GM18907 (cell line): ENCODE measurements at regions not wholly inside any gene's neighbourhood (a gene's known extent, or its start where the extent isn't known, plus 50 kb on each side); places are given as distances from the start of the nearest gene placed in this dataset.
"Not testable (repeated sequence)": the region's sequence is repeated elsewhere in the genome, so short reads cannot be mapped to it uniquely, and the experiment has no call there.

ENCODE experiments used
- ATAC-seq: cut with Tn5 transposase; IDR thresholded peaks from one replicate; pipeline ENCODE4 v1.9.1; 2021; ENCODE audit warnings: mild to moderate bottlenecking, moderate library complexity; ENCODE audit not compliant: unreplicated experiment

GRCh38 chr4:189832528-189832927 lies 108.1 kb upstream of the FRG1 start:
- no peak for ATAC-seq

DNA sequence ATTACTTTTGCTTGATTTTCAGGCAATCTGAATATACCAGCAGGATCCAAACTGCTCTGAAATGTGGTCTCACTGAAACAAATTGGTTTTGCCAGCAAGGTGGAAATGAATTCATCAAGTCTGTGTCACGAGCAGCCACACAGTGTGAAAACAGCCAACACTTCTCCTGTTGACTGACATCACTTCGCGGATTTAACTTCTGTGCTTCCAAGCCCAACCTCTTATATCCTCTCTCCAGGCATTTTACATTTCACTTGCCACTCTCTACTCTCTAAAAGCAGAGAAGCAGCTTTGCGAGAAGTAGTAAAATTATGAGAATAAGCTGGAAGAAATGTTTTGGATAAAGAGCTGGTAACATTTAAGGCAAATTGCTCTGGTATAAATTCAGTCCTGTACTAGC lies 106.1 kb upstream of the FRG1 start:
- no peak for ATAC-seq

GRCh38 chr4:189835505-189835904 lies 105.2 kb upstream of the FRG1 start:
- no peak for ATAC-seq

GRCh38 chr4:189837471-189837870 lies 103.2 kb upstream of the FRG1 start:
- ATAC-seq: no peak

DNA sequence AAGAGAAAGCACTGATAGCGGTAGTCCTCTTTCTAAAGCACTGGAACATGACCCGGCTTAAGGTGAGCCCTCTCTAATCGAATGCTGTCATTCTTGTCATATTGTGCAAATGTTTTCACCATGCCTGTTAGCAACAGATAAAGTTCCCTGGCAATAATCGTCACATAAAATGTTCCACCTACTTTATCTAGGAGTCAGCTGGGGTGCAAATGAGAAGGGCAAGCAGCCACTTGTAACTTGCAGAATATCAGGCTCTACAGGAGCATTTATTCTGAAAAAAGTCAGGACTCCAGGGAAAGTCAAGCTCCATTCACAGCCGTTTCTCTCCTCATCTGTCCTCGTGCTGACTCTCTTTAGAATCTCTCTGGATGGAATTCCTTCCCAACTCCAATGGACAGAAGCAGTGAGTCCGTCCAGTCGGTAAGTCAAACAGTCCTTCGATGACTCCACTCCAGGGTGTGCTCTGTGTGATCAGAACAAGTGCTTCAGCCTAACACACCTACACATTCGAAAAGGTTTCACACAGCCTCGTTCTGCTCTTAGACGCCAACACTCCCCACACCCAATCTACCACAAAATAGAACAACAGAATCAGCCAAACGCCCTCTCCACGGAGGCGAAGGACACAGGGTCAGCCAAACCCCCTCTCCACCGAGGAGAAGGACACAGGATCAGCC lies 101.7 kb upstream of the FRG1 start:
- ATAC-seq: no peak

GRCh38 chr4:189840356-189840755 lies 100.3 kb upstream of the FRG1 start:
- ATAC-seq: no peak

- ATAC-seq: no peak
Observed at GRCh38 chr4:189843413-189844009, 97.2 kb upstream of the FRG1 start.

DNA sequence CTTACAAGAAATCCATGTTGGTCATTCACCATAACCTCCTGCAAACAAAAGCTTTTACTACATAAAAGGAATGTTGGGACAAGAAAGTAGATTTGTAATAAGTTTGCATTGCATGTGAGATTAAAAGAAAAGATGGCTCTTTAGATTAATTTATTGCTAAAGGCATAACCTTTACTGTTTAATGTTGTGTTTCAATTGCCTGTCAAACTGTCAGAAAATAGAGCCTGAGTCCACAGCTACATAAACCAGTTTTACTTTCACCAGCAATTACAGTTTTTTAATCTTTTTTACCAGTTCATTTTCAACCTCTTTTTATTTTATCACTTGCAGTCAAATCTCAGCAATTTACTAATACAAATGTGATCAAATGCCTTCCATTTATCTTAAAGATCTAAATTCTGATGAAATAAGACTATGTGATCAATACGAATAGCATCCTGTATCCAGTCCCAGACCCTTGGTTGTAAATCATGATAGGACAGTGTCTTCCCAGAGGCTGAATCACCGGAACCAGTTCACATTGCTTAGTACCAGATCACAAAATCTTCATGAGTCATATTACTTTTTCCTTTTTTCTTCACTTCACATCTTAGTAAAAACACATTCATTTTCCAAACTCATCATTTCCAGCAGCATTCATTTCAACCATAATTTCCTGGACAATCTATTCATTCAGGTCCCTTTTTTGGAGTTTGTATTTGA lies 95.4 kb upstream of the FRG1 start:
- ATAC-seq: no peak

DNA sequence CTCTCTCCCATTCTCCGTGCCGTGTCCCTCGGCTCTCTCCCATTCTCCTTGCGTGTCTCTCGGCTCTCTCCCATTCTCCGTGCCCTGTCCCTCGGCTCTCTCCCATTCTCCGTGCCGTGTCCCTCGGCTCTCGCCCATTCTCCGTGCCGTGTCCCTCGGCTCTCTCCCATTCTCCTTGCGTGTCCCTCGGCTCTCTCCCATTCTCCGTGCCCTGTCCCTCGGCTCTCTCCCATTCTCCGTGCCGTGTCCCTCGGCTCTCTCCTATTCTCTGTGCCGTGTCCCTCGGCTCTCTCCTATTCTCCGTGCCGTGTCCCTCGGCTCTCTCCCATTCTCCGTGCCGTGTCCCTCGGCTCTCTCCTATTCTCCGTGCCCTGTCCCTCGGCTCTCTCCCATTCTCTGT lies 94.6 kb upstream of the FRG1 start:
- ATAC-seq: not testable (repeated sequence)

DNA sequence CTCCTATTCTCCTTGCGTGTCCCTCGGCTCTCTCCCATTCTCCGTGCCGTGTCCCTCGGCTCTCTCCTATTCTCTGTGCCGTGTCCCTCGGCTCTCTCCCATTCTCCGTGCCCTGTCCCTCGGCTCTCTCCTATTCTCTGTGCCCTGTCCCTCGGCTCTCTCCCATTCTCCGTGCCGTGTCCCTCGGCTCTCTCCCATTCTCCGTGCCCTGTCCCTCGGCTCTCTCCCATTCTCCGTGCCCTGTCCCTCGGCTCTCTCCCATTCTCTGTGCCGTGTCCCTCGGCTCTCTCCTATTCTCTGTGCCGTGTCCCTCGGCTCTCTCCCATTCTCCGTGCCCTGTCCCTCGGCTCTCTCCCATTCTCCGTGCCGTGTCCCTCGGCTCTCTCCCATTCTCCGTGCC lies 94.1 kb upstream of the FRG1 start:
- ATAC-seq: not testable (repeated sequence)

DNA sequence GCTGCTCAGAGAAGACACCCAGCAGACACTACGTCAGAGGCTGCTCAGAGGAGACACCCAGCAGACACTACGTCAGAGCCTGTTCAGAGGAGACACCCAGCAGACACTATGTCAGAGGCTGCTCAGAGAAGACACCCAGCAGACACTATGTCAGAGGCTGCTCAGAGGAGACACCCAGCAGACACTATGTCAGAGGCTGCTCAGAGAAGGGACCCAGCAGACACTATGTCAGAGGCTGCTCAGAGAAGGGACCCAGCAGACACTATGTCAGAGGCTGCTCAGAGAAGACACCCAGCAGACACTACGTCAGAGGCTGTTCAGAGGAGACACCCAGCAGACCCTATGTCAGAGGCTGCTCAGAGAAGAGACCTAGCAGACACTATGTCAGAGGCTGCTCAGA lies 92.0 kb upstream of the FRG1 start:
- ATAC-seq: not testable (repeated sequence)

- ATAC-seq: peak; percentile 93
Observed at GRCh38 chr4:189850239-189850856, 90.3 kb upstream of the FRG1 start.

DNA sequence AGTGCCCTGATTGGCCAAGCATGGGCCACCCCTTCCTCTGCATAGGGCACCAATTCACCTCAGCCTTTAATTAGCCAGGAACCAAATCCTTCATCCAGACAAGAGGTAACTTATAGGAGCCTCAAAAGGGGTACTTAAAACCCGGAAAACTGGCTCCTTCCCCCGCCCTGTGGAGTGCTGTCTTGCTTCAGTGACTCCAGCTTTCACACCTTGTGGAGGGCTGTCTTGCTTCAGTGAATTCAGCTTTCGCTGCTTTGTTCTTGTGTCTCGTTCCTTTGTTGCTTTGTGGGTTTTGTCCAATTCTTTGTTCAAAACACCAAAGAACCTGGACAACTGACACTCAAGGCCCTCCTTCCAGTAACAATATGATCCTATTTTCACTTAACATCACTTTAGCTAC lies 82.2 kb upstream of the FRG1 start:
- no peak for ATAC-seq

DNA sequence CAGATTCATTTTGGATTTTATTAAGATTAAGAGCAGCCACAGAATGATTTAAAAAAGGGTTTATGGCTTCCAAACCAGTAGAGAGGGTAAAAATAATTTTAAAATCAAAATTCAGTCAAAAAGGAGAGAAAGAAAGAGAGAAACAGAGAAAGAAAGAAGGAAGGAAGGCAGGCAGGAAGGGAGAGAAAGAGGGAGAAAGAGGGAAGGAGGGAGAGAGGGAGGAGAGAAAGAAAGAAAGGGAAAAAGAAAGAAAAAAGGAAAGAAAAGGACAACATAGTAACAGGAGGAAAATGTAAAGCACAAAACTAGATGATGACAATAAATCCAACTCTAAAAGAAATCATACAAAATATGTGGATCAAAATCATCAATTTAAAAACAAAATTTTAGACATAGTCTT lies 79.6 kb upstream of the FRG1 start:
- no peak for ATAC-seq

DNA sequence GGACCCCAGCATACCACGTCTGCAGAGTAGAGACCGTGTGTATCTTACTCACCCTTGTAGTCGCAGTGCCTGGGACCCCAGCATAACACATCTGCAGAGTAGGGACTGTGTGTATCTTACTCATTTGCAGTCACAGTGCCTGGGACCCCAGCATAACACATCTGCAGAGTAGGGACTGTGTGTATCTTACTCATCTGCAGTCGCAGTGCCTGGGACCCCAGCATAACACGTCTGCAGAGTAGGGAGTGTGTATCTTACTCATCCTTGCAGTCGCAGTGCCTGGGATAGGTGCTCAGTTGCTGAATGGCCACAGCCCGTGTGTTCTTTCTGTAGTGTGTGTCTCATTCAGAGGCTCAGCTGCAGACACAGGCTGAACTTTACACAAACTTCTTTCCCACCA lies 71.4 kb upstream of the FRG1 start:
- no peak for ATAC-seq

DNA sequence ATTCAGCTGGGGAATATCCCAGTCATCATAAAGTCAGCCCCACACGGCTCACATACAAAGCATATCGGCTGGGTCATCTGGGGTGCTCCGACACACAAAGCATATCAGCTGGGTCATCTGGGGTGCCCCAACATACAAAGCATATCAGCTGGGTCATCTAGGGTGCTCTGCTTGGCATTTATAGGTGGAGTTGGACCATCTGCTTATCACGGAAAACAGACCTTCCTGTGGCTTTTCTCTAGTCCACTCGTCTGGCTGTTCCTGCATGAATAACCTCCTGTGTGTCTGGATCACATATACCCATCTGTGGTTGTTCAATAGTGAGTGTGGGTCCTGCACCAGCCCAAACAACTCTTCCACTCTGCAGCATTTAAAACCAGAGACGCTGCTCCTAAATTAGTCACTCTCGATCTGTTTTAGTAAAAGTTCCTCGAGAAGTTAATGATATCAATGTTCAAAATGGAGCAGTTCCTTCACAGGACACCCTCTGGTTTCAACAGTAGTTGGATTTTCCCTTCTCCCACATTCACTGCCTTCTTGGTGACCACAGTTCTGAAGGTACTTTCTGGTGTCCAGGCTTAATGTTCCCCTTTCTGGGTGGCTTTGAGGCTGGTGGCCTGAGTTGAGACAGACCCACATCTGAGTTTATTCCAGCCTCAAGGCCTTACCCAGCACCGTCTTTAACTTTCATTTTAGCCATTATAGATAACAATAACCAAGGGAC lies 70.0 kb upstream of the FRG1 start:
- ATAC-seq: no peak

GRCh38 chr4:189874591-189874990 lies 66.1 kb upstream of the FRG1 start:
- no peak for ATAC-seq

DNA sequence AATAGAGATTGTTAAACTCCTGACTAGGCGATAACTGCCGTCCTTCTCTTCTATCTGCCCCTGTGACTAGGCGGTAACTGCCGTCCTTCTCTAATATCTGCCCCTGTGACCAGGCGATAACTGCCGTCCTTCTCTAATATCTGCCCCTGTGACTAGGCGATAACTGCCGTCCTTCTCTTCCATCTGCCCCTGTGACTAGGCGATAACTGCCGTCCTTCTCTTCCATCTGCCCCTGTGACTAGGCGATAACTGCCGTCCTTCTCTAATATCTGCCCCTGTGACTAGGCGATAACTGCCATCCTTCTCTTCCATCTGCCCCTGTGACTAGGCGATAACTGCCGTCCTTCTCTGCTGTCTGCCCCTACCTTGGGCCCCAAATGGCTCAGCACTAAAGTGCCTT lies 59.5 kb upstream of the FRG1 start:
- not testable (repeated sequence) for ATAC-seq

DNA sequence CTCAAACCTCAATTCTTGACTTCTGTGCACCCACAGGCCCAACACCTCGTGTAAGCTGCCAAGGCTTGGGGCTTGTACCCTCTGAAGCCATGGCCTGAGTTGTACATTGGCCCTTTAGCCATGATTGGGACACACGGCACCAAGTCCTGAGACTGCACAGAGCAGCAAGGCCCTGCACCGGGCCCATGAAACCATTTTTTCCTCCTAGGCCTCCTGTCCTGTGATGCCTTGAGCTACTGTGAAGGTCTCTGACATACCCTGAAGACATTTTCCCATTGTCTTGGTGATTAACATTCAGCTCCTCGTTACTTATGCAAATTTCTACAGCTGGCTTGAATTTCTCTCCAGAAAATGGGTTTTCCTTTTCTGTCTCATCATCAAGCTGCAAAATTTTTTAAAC lies 52.3 kb upstream of the FRG1 start:
- ATAC-seq: not testable (repeated sequence)
